Activated naive CD4-positive, alpha-beta T cell treated with anti-CD3 and anti-CD28 coated beads for 36 hours (primary cell): ENCODE measurements at regions not wholly inside any gene's neighbourhood (a gene's known extent, or its start where the extent isn't known, plus 50 kb on each side); places are given as distances from the start of the nearest gene placed in this dataset.

Source experiments
- CTCF ChIA-PET: fragments of 350-600 bp; sonication (Branson Sonifier 250); formaldehyde crosslinking; loops from one replicate; lab custom pipeline; 2021; ENCODE audit warnings: antibody characterized with exemption; lab: Charles Lee
- DNase-seq: peaks from one replicate; pipeline ENCODE4 v3.0.0-alpha.2; 2020
- H3K27ac Mint-ChIP-seq: one replicate; pipeline ENCODE4 v1.8.0; 2021; ENCODE audit warnings: mild to moderate bottlenecking, mixed read lengths
- H3K27me3 Mint-ChIP-seq: one replicate; pipeline ENCODE4 v1.8.0; 2021; ENCODE audit warnings: low read depth, mixed read lengths
- H3K36me3 Mint-ChIP-seq: one replicate; pipeline ENCODE4 v1.8.0; 2021; ENCODE audit warnings: low read depth, mixed read lengths
- H3K4me1 Mint-ChIP-seq: one replicate; pipeline ENCODE4 v1.8.0; 2021; ENCODE audit warnings: low read depth, mixed read lengths
- H3K4me3 Mint-ChIP-seq: one replicate; pipeline ENCODE4 v1.8.0; 2021; ENCODE audit warnings: mild to moderate bottlenecking, moderate library complexity, mixed read lengths
- H3K9me3 Mint-ChIP-seq: one replicate; pipeline ENCODE4 v1.8.0; 2021; ENCODE audit warnings: mixed read lengths
- intact Hi-C: fragments of 100-400 bp; cut with micrococcal nuclease; formaldehyde crosslinking; loops from one replicate; pipeline ENCODE4 v1.15.1; 2023

DNA sequence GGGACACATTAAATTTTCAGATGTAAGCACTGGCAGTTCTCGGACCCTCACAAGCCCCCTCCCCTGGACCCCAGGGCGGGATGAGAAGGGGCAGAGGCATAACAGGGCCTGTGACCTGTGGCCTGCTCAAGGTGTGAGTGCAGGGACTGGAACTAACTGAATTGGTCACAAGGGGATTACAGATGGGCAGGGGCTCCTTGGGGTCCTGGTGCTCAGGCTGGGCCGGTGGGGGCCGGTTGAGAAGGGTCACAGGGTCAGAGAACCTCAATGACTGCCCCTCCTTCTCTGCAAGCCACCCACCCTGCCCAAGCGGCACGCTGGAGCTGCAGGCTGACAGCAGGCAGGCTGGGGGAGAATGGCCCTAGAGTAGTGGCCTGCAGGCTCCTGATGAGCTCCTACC, 80.8 kb upstream of the PCBD1 start:
- intact Hi-C loops: no loop called here
- CTCF ChIA-PET: no interaction called here
- H3K27ac Mint-ChIP-seq: no peak overlapping the region

DNA sequence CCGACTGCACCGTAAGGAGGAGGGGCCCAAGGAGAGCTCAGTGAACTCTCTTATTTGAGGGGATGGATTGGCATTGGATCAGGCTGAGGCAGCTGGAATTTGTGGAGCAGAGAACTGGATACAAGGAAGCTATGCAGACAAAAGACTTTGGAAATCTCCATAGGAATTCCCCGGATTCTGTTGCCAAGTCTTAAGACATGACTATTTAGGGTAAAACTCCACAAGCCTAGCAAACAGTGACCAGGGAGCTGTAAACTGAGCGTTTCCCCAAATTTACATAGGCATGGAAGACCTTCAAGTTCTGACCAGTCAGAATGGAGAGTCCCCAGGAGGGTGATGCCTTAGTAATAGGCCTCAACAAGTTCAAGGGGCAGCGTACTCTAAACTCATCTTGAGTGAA, 82.5 kb upstream of the PCBD1 start:
- no peak for DNase-seq
- peaks cover 2% of the 10 kb centered on the region for H3K4me1 Mint-ChIP-seq
- H3K27ac Mint-ChIP-seq: no peak overlapping the region
- peaks cover 14% of the 10 kb centered on the region for H3K27me3 Mint-ChIP-seq
- intact Hi-C loops: no loop called here
- H3K9me3 Mint-ChIP-seq: peaks cover 2% of the 10 kb centered on the region
- no peak overlapping the region for H3K4me3 Mint-ChIP-seq
- no peaks in the 10 kb centered on the region for H3K36me3 Mint-ChIP-seq
- CTCF ChIA-PET: no interaction called here

More for the DNA sequence above, 80.8 kb upstream of the PCBD1 start:
- peaks cover 16% of the 10 kb centered on the region for H3K27me3 Mint-ChIP-seq
- no peaks in the 10 kb centered on the region for H3K36me3 Mint-ChIP-seq
- peaks cover 2% of the 10 kb centered on the region for H3K4me1 Mint-ChIP-seq
- H3K4me3 Mint-ChIP-seq: no peak overlapping the region
- DNase-seq: no peak
- peaks cover 2% of the 10 kb centered on the region for H3K9me3 Mint-ChIP-seq

DNA sequence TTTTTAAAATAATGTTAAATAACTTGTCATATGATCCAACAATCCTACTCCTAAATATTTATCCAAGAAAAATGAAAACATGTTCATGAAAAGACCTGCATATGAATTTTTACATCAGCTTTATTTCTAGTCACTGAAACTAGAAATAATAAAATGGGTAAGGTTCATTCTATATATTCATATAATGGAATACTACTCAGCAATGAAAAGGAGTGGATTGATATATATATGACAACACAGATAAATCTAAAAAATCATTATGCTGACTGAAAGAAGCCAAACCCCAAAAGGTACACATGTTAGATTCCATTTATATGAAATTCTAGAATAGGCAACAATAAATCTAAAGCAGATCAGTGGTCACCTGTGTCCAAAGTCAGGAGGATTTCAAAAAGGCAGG, 84.9 kb upstream of the PCBD1 start:
- CTCF ChIA-PET: no interaction called here
- Mint-ChIP-seq H3K4me3 (no peak overlapping the region), H3K27me3 (peaks cover 21% of the 10 kb centered on the region)

DNA sequence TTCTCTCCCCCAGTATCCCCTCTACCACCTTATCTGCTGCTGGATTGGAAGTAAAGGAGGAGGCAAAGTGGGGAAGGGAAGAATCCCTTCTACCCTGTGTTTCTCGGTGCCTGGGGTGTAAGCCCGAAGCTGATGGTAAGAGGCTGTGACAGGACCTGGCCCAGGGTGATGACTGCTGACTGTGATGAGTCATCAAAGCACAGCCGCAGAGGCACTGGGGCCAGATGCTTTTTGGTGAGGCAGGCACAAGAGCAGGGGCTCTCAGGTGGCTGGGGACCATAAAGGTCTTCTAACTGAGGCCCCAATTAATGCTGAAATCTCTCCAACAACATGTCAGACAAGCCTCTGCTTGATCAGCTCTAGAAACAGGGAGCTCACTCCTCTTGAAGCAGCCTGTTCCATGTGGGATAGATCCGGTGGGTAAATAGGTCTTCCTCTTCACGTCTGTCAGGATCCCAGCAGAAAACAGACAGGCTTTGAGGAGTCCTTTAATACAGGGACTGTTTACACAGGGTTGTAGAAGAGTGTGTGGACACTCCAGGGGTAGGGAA, 86.1 kb upstream of the PCBD1 start:
- intact Hi-C loops: no loop called here
- H3K36me3 Mint-ChIP-seq: no peaks in the 10 kb centered on the region
- H3K9me3 Mint-ChIP-seq: peaks cover 2% of the 10 kb centered on the region
- peaks cover 21% of the 10 kb centered on the region for H3K27me3 Mint-ChIP-seq
- CTCF ChIA-PET: no interaction called here
- no peak for DNase-seq
- no peaks in the 10 kb centered on the region for H3K4me1 Mint-ChIP-seq
- no peak overlapping the region for H3K27ac Mint-ChIP-seq
- H3K4me3 Mint-ChIP-seq: no peak overlapping the region

More for the DNA sequence above, 84.9 kb upstream of the PCBD1 start:
- H3K9me3 Mint-ChIP-seq: peaks cover 2% of the 10 kb centered on the region
- H3K4me1 Mint-ChIP-seq: peaks cover under 1% of the 10 kb centered on the region
- no peak for DNase-seq
- intact Hi-C loops: no loop called here
- no peak overlapping the region for H3K27ac Mint-ChIP-seq
- no peaks in the 10 kb centered on the region for H3K36me3 Mint-ChIP-seq

DNA sequence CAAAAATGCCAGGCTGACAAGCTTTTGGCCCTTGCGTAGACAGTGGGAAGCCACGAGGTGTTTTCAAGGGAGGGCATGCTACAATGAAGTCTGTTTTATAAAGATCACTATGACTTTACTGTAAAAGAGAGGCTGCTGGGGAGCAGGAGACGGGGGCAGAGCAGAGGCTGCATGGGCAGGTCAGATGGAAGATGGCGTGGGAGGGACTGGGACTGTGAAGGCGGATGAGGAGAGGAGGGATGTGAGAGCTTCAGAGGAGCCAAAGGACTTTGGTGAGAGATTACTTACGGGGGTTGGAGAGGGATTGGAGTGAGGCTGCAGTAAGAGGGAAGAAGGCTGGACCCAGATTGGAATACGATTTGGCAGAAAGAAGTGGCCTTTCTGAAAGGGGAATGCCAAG, 86.6 kb upstream of the PCBD1 start:
- H3K4me3 Mint-ChIP-seq: no peak overlapping the region

DNA sequence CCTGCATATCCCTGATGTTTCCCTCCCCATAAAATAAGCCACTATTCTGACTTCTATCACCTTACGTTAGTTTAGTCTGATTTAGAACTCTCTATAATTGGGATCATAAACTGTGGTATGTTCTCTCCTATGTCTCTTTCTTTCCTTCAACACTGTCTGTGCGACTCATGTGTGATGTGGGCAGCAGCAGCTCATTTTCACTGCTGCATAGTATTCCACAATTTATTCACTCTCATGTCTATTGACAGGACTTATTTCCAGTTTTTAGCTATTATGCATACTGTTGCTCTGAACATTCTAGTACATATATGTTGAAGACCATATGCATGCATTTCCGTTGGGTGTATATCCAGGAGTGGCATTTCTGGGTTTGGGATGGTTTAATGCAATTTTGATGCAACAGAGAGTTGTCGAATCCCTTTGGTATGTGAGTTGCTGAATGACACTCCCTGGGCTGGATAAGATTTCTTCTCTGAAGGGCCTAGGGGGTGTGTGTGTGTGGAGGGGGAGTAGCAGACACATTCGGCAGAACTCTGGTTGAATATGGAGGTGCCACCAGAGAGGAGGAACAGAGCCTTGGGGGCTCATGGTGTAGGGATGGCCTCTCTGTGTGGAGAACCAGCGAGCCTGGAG, 87.8 kb upstream of the PCBD1 start:
- CTCF ChIA-PET: no interaction called here
- Mint-ChIP-seq H3K36me3 (no peaks in the 10 kb centered on the region), H3K4me3 (no peak overlapping the region), H3K4me1 (no peaks in the 10 kb centered on the region), H3K27ac (no peak overlapping the region), H3K27me3 (peaks cover 12% of the 10 kb centered on the region), H3K9me3 (peaks cover 2% of the 10 kb centered on the region)
- intact Hi-C loops: no loop called here
- DNase-seq: no peak

More for the DNA sequence above, 86.6 kb upstream of the PCBD1 start:
- no peak for DNase-seq
- CTCF ChIA-PET: no interaction called here
- intact Hi-C loops: no loop called here
- H3K36me3 Mint-ChIP-seq: no peaks in the 10 kb centered on the region
- H3K27me3 Mint-ChIP-seq: peaks cover 21% of the 10 kb centered on the region
- peaks cover 2% of the 10 kb centered on the region for H3K9me3 Mint-ChIP-seq
- H3K4me1 Mint-ChIP-seq: no peaks in the 10 kb centered on the region
- no peak overlapping the region for H3K27ac Mint-ChIP-seq

DNA sequence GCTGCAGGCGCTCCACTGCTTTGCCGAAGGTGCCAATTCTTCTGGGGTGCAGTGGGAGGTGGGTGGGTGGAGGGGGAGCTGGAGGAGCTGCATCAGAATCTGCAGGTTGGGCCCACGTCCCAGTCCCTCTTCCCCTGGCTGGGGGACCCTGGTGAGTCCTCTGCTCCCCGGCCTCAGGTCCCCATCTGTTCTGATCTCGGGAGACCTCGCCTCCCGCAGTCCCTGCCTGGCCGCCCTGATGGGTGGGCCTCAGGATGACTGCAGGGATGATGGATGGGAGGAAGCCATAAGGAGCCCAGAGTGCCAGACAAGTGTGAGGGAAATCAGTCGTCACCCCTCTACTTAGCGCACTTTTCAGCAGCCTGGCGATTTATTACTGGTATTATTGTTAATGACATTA, 89.3 kb upstream of the PCBD1 start:
- DNase-seq: no peak
- Mint-ChIP-seq H3K4me1 (peaks cover 4% of the 10 kb centered on the region), H3K27ac (no peak overlapping the region), H3K4me3 (no peak overlapping the region), H3K36me3 (no peaks in the 10 kb centered on the region), H3K27me3 (peaks cover 8% of the 10 kb centered on the region), H3K9me3 (no peaks in the 10 kb centered on the region)
- CTCF ChIA-PET: interaction anchor here (0.9 kb wide), 1 partner anchor 74 kb away, joined by 3 read pairs; no protein-coding TSS in a partner anchor
- intact Hi-C loops: no loop called here

DNA sequence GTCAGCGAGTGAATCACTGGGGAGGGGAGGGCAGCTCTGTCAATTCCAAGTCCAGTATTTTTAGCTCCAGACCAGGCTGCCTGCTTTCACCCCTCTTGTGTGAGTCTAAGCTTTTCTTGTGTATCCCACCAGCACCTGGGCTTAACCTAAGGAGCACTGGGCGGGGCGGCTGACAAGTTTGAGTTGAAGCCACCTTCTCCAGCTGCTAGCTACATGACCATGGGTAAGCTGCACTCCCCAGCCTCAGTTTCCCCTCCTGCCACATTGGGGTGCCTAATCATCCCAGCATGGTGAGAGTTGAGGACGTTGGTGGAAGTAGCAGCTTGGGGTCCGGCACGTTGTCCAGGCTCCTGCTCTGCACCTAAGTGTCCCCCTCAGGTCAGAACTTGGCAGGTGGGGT, 89.8 kb upstream of the PCBD1 start:
- no peak for DNase-seq
- CTCF ChIA-PET: interaction anchor here (0.9 kb wide), 1 partner anchor 75 kb away, joined by 3 read pairs; no protein-coding TSS in a partner anchor
- Mint-ChIP-seq H3K36me3 (no peaks in the 10 kb centered on the region), H3K4me3 (no peak overlapping the region), H3K4me1 (peaks cover 8% of the 10 kb centered on the region), H3K27me3 (peaks cover 7% of the 10 kb centered on the region), H3K9me3 (no peaks in the 10 kb centered on the region), H3K27ac (no peak overlapping the region)
- intact Hi-C loops: no loop called here

DNA sequence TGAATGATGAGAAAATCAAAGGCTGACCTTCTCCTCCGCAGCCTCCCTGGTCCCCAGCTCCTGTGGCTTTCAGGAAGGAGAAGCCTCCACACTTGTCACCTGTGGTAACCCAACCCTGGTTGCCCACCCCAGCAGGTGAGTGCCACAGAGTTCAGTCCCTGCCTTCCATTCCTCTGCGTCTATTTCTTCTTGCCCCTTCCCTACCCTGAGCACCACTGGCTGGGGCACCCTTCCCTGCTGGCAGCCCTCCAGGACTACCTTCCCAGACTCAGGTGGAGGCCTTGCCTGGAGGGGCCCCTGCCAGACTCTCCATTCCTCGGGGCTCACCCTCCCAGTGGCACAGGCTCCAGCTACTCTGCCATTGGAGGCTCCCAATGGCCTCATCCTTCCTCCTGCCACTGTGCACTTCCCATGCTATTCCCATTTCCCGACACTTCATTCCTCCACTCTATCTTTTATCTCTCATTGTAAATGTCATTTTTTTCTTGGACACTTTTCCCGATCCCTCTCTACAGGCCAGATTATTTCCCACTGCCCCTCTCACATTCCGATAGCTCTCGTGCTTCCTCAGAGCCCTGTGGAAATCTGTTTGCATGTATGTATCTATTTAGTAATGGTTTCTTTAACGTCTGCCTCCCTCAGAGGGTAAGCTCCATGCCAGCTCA, 90.6 kb upstream of the PCBD1 start:
- peaks cover 7% of the 10 kb centered on the region for H3K27me3 Mint-ChIP-seq
- H3K27ac Mint-ChIP-seq: no peak overlapping the region
- H3K4me3 Mint-ChIP-seq: no peak overlapping the region
- CTCF ChIA-PET: no interaction called here
- intact Hi-C loops: no loop called here
- H3K36me3 Mint-ChIP-seq: no peaks in the 10 kb centered on the region
- peaks cover 8% of the 10 kb centered on the region for H3K4me1 Mint-ChIP-seq
- no peaks in the 10 kb centered on the region for H3K9me3 Mint-ChIP-seq
- DNase-seq: no peak

DNA sequence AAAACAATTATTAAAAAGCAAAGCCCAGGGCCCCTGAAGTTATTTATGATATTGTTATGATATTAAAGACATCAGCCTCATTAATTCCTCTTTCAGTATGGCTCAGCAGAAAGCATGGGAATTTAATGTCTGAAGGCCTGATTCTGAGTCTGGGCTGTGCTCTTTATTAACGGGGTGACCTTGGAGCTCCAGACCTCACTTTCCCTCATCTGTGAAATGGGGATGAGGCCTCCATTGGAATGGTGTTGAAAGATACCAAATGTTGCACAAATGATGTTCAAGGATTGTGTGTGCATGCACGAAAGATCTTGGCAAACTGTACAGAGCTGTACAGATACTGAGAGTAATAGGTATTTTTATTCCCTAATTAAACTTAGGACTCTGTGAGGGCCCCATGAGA, 92.3 kb upstream of the PCBD1 start:
- Mint-ChIP-seq H3K27ac (no peak overlapping the region), H3K9me3 (no peaks in the 10 kb centered on the region), H3K36me3 (no peaks in the 10 kb centered on the region), H3K27me3 (peaks cover 7% of the 10 kb centered on the region), H3K4me1 (peaks cover 8% of the 10 kb centered on the region), H3K4me3 (no peak overlapping the region)
- DNase-seq: no peak
- intact Hi-C loops: no loop called here
- CTCF ChIA-PET: no interaction called here

DNA sequence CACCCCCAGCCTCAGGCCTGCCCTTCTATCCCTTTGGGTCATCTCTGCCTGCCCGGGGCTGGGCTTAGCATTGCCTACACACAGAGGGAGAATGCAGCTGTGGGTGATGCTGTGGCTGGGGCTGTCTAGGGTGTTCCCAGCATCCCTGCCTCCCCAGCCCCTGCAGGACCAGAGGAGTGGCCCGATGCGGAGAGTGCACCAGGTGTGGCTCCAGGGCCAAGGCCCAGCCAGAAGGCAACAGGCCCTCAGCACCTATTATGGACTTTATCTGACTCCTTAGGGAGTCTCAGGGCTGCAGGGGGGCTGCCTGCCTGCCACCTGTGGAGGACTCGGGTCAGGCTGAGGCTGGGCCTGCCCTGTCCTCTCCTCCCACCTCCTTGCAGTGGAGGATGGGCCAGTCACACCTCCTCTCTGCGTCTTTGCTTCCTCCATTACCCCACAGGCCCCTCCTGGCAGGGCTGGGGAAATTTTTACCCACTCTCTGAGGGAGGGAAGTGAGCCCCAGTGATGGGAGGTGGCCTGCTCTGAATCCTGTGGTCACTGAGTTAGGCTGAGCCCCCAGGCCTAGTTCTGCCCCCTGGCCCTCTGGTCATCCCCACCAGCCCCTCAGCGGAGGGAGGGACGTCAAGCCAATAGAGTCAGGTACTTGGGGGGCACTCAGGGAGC, 92.9 kb upstream of the PCBD1 start:
- DNase-seq: no peak
- no peaks in the 10 kb centered on the region for H3K36me3 Mint-ChIP-seq
- intact Hi-C loops: no loop called here
- H3K9me3 Mint-ChIP-seq: no peaks in the 10 kb centered on the region
- H3K27ac Mint-ChIP-seq: no peak overlapping the region
- CTCF ChIA-PET: interaction anchor here (1.2 kb wide), 1 partner anchor 57 kb away, joined by 3 read pairs; no protein-coding TSS in a partner anchor
- H3K4me1 Mint-ChIP-seq: peaks cover 8% of the 10 kb centered on the region
- H3K4me3 Mint-ChIP-seq: no peak overlapping the region
- peaks cover 3% of the 10 kb centered on the region for H3K27me3 Mint-ChIP-seq

DNA sequence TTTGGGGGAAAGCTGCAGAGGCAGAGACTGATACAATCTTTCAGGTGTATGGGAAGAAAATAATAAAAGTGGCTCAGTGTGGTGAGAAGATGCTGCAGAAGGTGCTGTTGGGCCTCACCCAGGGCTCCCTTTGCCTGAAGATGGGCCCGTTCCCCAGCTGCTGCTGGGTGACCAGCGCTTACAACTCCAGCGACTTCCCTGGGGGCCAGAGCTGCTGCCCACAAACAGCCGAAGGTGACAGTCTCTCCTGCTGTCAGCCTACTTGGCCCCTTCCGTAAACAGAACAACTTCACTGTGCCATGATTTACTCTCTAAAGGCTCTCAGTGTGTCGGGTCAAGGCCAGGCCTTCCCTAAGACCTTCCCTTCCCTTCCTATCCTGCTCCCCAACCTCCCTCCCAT, 93.6 kb upstream of the PCBD1 start:
- no peak overlapping the region for H3K4me3 Mint-ChIP-seq
- CTCF ChIA-PET: interaction anchor here (0.7 to 1.2 kb wide), 2 partner anchors 57 to 197 kb away, joined by 3 read pairs; no protein-coding TSS in a partner anchor
- H3K27ac Mint-ChIP-seq: no peak overlapping the region
- H3K27me3 Mint-ChIP-seq: no peaks in the 10 kb centered on the region
- intact Hi-C loops: no loop called here
- no peaks in the 10 kb centered on the region for H3K36me3 Mint-ChIP-seq
- DNase-seq: no peak
- peaks cover 8% of the 10 kb centered on the region for H3K4me1 Mint-ChIP-seq
- H3K9me3 Mint-ChIP-seq: no peaks in the 10 kb centered on the region
